DND-41 (cell line): ENCODE measurements at regions not wholly inside any gene's neighbourhood (a gene's known extent, or its start where the extent isn't known, plus 50 kb on each side); places are given as distances from the start of the nearest gene placed in this dataset.

ENCODE experiments used
- ATAC-seq: fragments of 200-7000 bp; cut with Tn5 transposase; 3 replicates; pipeline ENCODE4 v1.9.1; 2021; ENCODE audit warnings: low read depth; ENCODE audit not compliant: insufficient read depth
- DNase-seq: peaks from one replicate; pipeline ENCODE4 v3.0.0-alpha.2; 2020
- H2AFZ ChIP-seq: 2 replicates; pipeline ENCODE4 v1.6.0; 2012; ENCODE audit warnings: low read depth, low read length
- H3K27ac ChIP-seq: 2 replicates; pipeline ENCODE4 v1.5.1; 2012; ENCODE audit warnings: low read length, inconsistent platforms
- H3K27me3 ChIP-seq: fragments of 200-600 bp; sonication (generic); 2 replicates; pipeline ENCODE4 v1.6.0; 2012; ENCODE audit warnings: low read length, mild to moderate bottlenecking, inconsistent platforms; ENCODE audit not compliant: insufficient read depth, poor library complexity
- H3K36me3 ChIP-seq: 2 replicates; pipeline ENCODE4 v1.5.1; 2012; ENCODE audit warnings: low read length, inconsistent platforms; ENCODE audit not compliant: insufficient read depth
- H3K4me1 ChIP-seq: 2 replicates; pipeline ENCODE4 v1.5.1; 2012; ENCODE audit warnings: mild to moderate bottlenecking, low read length; ENCODE audit not compliant: insufficient read depth
- H3K4me2 ChIP-seq: 2 replicates; pipeline ENCODE4 v1.6.0; 2012; ENCODE audit warnings: mild to moderate bottlenecking, moderate library complexity, low read length, inconsistent platforms; ENCODE audit not compliant: insufficient read depth
- H3K4me3 ChIP-seq, 2 experiments: fragments of 200-600 bp in 1 of 2; shearing (Covaris generic) in 1 of 2; 2 replicates each; pipeline ENCODE4 v1.5.1; 2012 to 2016; ENCODE audit warnings: inconsistent platforms in 2 of 2, low read length in 2 of 2, mild to moderate bottlenecking in 2 of 2, low read depth in 1 of 2, moderate library complexity in 1 of 2
- H3K79me2 ChIP-seq: 2 replicates; pipeline ENCODE4 v1.6.0; 2012; ENCODE audit warnings: low read length, inconsistent platforms; ENCODE audit not compliant: insufficient read depth
- H3K9ac ChIP-seq: 2 replicates; pipeline ENCODE4 v1.6.0; 2012; ENCODE audit warnings: low read depth, mild to moderate bottlenecking, inconsistent platforms, low read length, moderate library complexity
- H3K9me3 ChIP-seq: 2 replicates; pipeline ENCODE4 v1.5.1; 2012; ENCODE audit warnings: low read length, moderate library complexity, mild to moderate bottlenecking, inconsistent platforms; ENCODE audit not compliant: insufficient read depth, severe bottlenecking
- H4K20me1 ChIP-seq: 2 replicates; pipeline ENCODE4 v1.6.0; 2012; ENCODE audit warnings: low read length; ENCODE audit not compliant: insufficient read depth
- CTCF ChIP-seq: IDR thresholded peaks from 2 replicates; pipeline ENCODE4 v1.5.1; 2012; ENCODE audit warnings: borderline replicate concordance, low read length, moderate library complexity, mild to moderate bottlenecking; ENCODE audit not compliant: poor library complexity, severe bottlenecking; ENCODE audit errors: extremely low read depth
- EZH2 ChIP-seq: IDR thresholded peaks from 3 replicates; pipeline ENCODE4 v1.6.1; 2012; ENCODE audit warnings: borderline replicate concordance, low read depth, mild to moderate bottlenecking, moderate library complexity, low read length, inconsistent platforms; ENCODE audit not compliant: severe bottlenecking

- no peak overlapping the region for H3K27ac ChIP-seq
- DNase-seq, result no peak
- no peaks in the 10 kb centered on the region for H3K4me1 ChIP-seq
- no peak for ATAC-seq
- TF ChIP-seq EZH2 (no peak), CTCF (no peak)
- H3K79me2 ChIP-seq, result no peaks in the 10 kb centered on the region
- H2AFZ ChIP-seq, result no peak overlapping the region
- H3K9ac ChIP-seq, result no peak overlapping the region
- H3K4me3 ChIP-seq, result no peak overlapping the region
- no peaks in the 10 kb centered on the region for H4K20me1 ChIP-seq
- no peaks in the 10 kb centered on the region for H3K36me3 ChIP-seq
- no peaks in the 10 kb centered on the region for H3K27me3 ChIP-seq
- no peaks in the 10 kb centered on the region for H3K9me3 ChIP-seq
- no peak overlapping the region for H3K4me2 ChIP-seq
Measured at GRCh38 chr15:79522656-79523055, 90.5 kb downstream of the MINAR1 start.

GRCh38 chr15:79523266-79523665 is 91.1 kb downstream of the MINAR1 start:
- Histone ChIP-seq H3K4me1 (no peaks in the 10 kb centered on the region), H3K4me2 (no peak overlapping the region), H3K36me3 (no peaks in the 10 kb centered on the region), H3K9me3 (no peaks in the 10 kb centered on the region), H3K4me3 (no peak overlapping the region), H2AFZ (no peak overlapping the region), H3K27me3 (peaks cover 3% of the 10 kb centered on the region), H4K20me1 (no peaks in the 10 kb centered on the region), H3K27ac (no peak overlapping the region), H3K79me2 (no peaks in the 10 kb centered on the region), H3K9ac (no peak overlapping the region)
- ATAC-seq (no peak), DNase-seq (no peak)
- TF ChIP-seq EZH2, result no peak
- TF ChIP-seq CTCF, result no peak

- no peak overlapping the region for H2AFZ ChIP-seq
- DNase-seq, result no peak
- TF ChIP-seq CTCF, result no peak
- no peak for TF ChIP-seq EZH2
- H3K79me2 ChIP-seq, result no peaks in the 10 kb centered on the region
- no peak overlapping the region for H3K9ac ChIP-seq
- no peak overlapping the region for H3K4me3 ChIP-seq
- H3K27ac ChIP-seq, result no peak overlapping the region
- H3K9me3 ChIP-seq, result no peaks in the 10 kb centered on the region
- H3K36me3 ChIP-seq, result no peaks in the 10 kb centered on the region
- peaks cover 3% of the 10 kb centered on the region for H3K27me3 ChIP-seq
- H3K4me1 ChIP-seq, result no peaks in the 10 kb centered on the region
- no peaks in the 10 kb centered on the region for H4K20me1 ChIP-seq
- ATAC-seq, result no peak
- no peak overlapping the region for H3K4me2 ChIP-seq
Measured at GRCh38 chr15:79524531-79524930, 92.4 kb downstream of the MINAR1 start.

- TF ChIP-seq CTCF (no peak), EZH2 (no peak)
Measured at GRCh38 chr15:79526376-79526775, 94.2 kb downstream of the MINAR1 start.

More at GRCh38 chr15:79526376-79526775, 94.2 kb downstream of the MINAR1 start:
- no peaks in the 10 kb centered on the region for H3K9me3 ChIP-seq
- no peak overlapping the region for H3K4me3 ChIP-seq
- no peak overlapping the region for H3K4me2 ChIP-seq
- no peaks in the 10 kb centered on the region for H4K20me1 ChIP-seq
- no peak overlapping the region for H3K9ac ChIP-seq
- H3K27me3 ChIP-seq, result peaks cover 3% of the 10 kb centered on the region
- no peak overlapping the region for H2AFZ ChIP-seq
- ATAC-seq (no peak), DNase-seq (no peak)
- no peaks in the 10 kb centered on the region for H3K36me3 ChIP-seq
- H3K4me1 ChIP-seq, result no peaks in the 10 kb centered on the region
- H3K79me2 ChIP-seq, result no peaks in the 10 kb centered on the region
- H3K27ac ChIP-seq, result no peak overlapping the region
